ENCODE measurements at regions not wholly inside any gene's neighbourhood (a gene's known extent, or its start where the extent isn't known, plus 50 kb on each side); places are given as distances from the start of the nearest gene placed in this dataset.

DNA sequence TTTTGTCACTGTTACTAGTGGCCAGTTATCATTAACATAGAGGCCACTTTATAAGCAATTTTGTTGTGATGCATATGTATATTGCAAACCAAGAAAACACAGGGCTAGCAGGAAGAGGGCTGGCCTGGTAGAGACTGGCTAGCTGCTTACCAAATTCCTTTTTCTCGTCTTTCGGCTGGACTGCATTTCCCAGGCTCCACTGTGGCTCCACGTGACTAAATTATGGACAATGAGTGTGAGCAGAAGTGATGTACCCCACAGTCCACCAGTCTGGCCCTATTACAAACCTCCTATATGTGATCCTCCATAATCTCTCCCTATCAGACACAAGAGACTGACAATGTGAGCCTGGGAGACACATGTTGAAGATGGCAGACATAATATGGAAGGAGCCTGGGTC, 257.0 kb downstream of the MFSD1 start:
- no peak for TF ChIP-seq CTCF (IDR thresholded peaks at IDR 0.05)
- TF ChIP-seq EP300 (IDR thresholded peaks at IDR 0.05) = no peak
- no peak for TF ChIP-seq POLR2AphosphoS5 (IDR thresholded peaks at IDR 0.05)
